SK-N-SH (cell line): ENCODE measurements at regions not wholly inside any gene's neighbourhood (a gene's known extent, or its start where the extent isn't known, plus 50 kb on each side); places are given as distances from the start of the nearest gene placed in this dataset.

Experiments
- CTCF ChIA-PET: fragments of 300-600, 350-600 bp; formaldehyde crosslinking; extraction: SDS; loops from one replicate; lab custom pipeline; 2021; lab: Yijun Ruan, JAX
- POLR2A ChIA-PET: fragments of 350-600 bp; sonication (Branson Sonifier 250); formaldehyde crosslinking; extraction: SDS; loops from one replicate; lab custom pipeline; 2020; ENCODE audit warnings: antibody characterized with exemption, inconsistent platforms; lab: Yijun Ruan, JAX
- DNase-seq: peaks from one replicate; pipeline ENCODE4 v3.0.0; 2012
- H2AFZ ChIP-seq: fragments of 200-600 bp; sonication (generic); 2 replicates; pipeline ENCODE4 v1.8.1; 2016; ENCODE audit warnings: antibody characterized with exemption, mild to moderate bottlenecking, low read depth
- H3F3A ChIP-seq: fragments of 200-600 bp; sonication (generic); replicated peaks from 2 replicates; pipeline ENCODE3; 2016; ENCODE audit warnings: antibody characterized with exemption, mild to moderate bottlenecking; ENCODE audit not compliant: insufficient read depth
- H3K27ac ChIP-seq, 2 experiments: fragments of 200-500 bp in 1 of 2; fragments of 200-600 bp in 1 of 2; sonication (Bioruptor generic) in 1 of 2; sonication (generic), shearing (Covaris generic) in 1 of 2; 2 replicates each; pipeline versions ENCODE4 v1.5.1 to v1.6.1; 2014 to 2016; ENCODE audit warnings: low read depth in 2 of 2, inconsistent platforms in 1 of 2, low read length in 1 of 2, mild to moderate bottlenecking in 1 of 2, mixed read lengths in 1 of 2
- H3K27me3 ChIP-seq: fragments of 200-600 bp; sonication (generic), shearing (Covaris generic); 2 replicates; pipeline ENCODE4 v1.6.1; 2016; ENCODE audit warnings: mixed run types; ENCODE audit not compliant: insufficient read depth
- H3K36me3 ChIP-seq, 2 experiments: fragments of 200-500 bp in 1 of 2; fragments of 200-600 bp in 1 of 2; sonication (Bioruptor generic) in 1 of 2; sonication (generic) in 1 of 2; replicated peaks in 1 of 2; 2 replicates each; pipeline versions ENCODE3 to v1.5.1; 2014 to 2016; ENCODE audit warnings: low read length in 1 of 2, mild to moderate bottlenecking in 1 of 2; ENCODE audit not compliant: insufficient read depth in 2 of 2, control insufficient read depth in 1 of 2
- H3K4me1 ChIP-seq, 2 experiments: fragments of 200-500 bp in 1 of 2; fragments of 200-600 bp in 1 of 2; sonication (Bioruptor generic) in 1 of 2; sonication (generic), shearing (Covaris generic) in 1 of 2; 2 replicates each; pipeline versions ENCODE4 v1.5.1 to v1.6.1; 2014 to 2016; ENCODE audit warnings: low read depth in 1 of 2, low read length in 1 of 2, mixed run types in 1 of 2; ENCODE audit not compliant: insufficient read depth in 2 of 2, control insufficient read depth in 1 of 2
- H3K4me2 ChIP-seq: fragments of 200-600 bp; sonication (generic), shearing (Covaris generic); 2 replicates; pipeline ENCODE4 v1.6.1; 2017; ENCODE audit warnings: mixed run types
- H3K4me3 ChIP-seq, 2 experiments: fragments of 200-500 bp in 1 of 2; fragments of 200-600 bp in 1 of 2; sonication (Bioruptor generic) in 1 of 2; sonication (generic), shearing (Covaris generic) in 1 of 2; 2 replicates each; pipeline versions ENCODE4 v1.5.1 to v1.8.1; 2014 to 2016; ENCODE audit warnings: low read depth in 2 of 2, inconsistent platforms in 1 of 2, low read length in 1 of 2, mild to moderate bottlenecking in 1 of 2, mixed read lengths in 1 of 2, moderate library complexity in 1 of 2
- H3K79me2 ChIP-seq: fragments of 200-600 bp; sonication (generic); 2 replicates; pipeline ENCODE4 v1.8.1; 2017; ENCODE audit warnings: mild to moderate bottlenecking; ENCODE audit not compliant: insufficient read depth
- H3K9ac ChIP-seq: fragments of 200-600 bp; sonication (generic); 2 replicates; pipeline ENCODE4 v1.6.1; 2017; ENCODE audit warnings: mixed run types
- H3K9me2 ChIP-seq: fragments of 200-600 bp; sonication (generic); 2 replicates; pipeline ENCODE4 v1.6.1; 2017; ENCODE audit warnings: mixed run types
- H3K9me3 ChIP-seq: fragments of 200-600 bp; sonication (generic); 2 replicates; pipeline ENCODE4 v1.6.1; 2017; ENCODE audit warnings: mixed run types, mild to moderate bottlenecking, moderate library complexity
- H4K20me1 ChIP-seq: fragments of 200-600 bp; sonication (generic); 2 replicates; pipeline ENCODE4 v1.6.1; 2017; ENCODE audit warnings: mild to moderate bottlenecking, mixed run types; ENCODE audit not compliant: insufficient read depth
- ELF1 ChIP-seq: IDR thresholded peaks from 2 replicates; pipeline ENCODE4 v1.4.0; 2012
- EP300 ChIP-seq, 2 experiments: IDR thresholded peaks; 2 replicates each; pipeline versions ENCODE4 v1.4.0 to v1.6.1; 2012; ENCODE audit warnings: borderline replicate concordance in 1 of 2, low read depth in 1 of 2, low read length in 1 of 2
- FOXM1 ChIP-seq: IDR thresholded peaks from 2 replicates; pipeline ENCODE4 v1.4.0; 2012; ENCODE audit warnings: low read depth, mild to moderate bottlenecking
- GABPA ChIP-seq: IDR thresholded peaks from 2 replicates; pipeline ENCODE4 v1.4.0; 2012; ENCODE audit warnings: low read depth, mild to moderate bottlenecking
- GATA2 ChIP-seq: sonication (generic); formaldehyde crosslinking; IDR thresholded peaks from 2 replicates; pipeline ENCODE4 v1.5.0; 2020; ENCODE audit warnings: mild to moderate bottlenecking, missing genetic modification reagents
- MEF2A ChIP-seq: IDR thresholded peaks from 2 replicates; pipeline ENCODE4 v1.4.0; 2012; ENCODE audit warnings: low read depth, borderline replicate concordance
- POLR2AphosphoS5 ChIP-seq: IDR thresholded peaks from 2 replicates; pipeline ENCODE4 v1.6.1; 2012; ENCODE audit warnings: low read depth, low read length
- RXRA ChIP-seq: IDR thresholded peaks from 2 replicates; pipeline ENCODE4 v1.4.0; 2012; ENCODE audit warnings: low read depth, mild to moderate bottlenecking, borderline replicate concordance
- TAF1 ChIP-seq: IDR thresholded peaks from 2 replicates; pipeline ENCODE4 v1.6.1; 2012; ENCODE audit warnings: low read depth, mild to moderate bottlenecking, low read length, moderate library complexity, borderline replicate concordance
- WGBS: methylation state at CpG from one replicate; pipeline ENCODE4 v1.1.6; 2017; ENCODE audit warnings: low lambda C conversion rate; 5-methylcytosine and 5-hydroxymethylcytosine counted together
- TF ChIP-seq, protein P1 (sequence below): IDR thresholded peaks from 2 replicates; pipeline ENCODE4 v1.4.0; 2012; ENCODE audit warnings: low read depth, borderline replicate concordance
- TF ChIP-seq, protein P2 (sequence below): fragments of 200-600 bp; sonication (generic); IDR thresholded peaks from 2 replicates; pipeline ENCODE4 v1.6.1; 2017; ENCODE audit warnings: antibody characterized with exemption, mild to moderate bottlenecking, moderate library complexity
- TF ChIP-seq, protein P3 (sequence below): IDR thresholded peaks from 2 replicates; pipeline ENCODE4; 2012
- TF ChIP-seq, protein P4 (sequence below): fragments of 150-350 bp; IDR thresholded peaks from 2 replicates; pipeline ENCODE4 v1.6.1; 2016; ENCODE audit warnings: mild to moderate bottlenecking, low read depth, low read length

DNA sequence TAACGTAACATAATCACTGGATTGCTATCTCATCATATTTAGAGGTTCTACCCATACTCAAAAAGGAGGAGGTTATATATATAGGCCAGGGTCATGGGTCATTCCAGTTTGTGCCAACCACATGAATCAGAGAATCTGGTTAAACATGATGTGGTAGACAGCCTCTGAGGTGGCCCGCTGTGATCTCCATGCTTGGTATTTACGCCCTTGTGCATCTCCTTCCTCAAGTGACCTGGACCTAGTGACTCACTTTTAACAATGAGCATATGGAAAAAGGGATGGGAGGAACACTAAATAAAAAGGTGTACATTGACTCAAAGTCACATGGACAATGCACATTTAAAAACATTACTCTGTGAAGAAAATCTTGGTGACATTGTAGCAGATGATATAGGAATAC is 77.7 kb upstream of the CTNND2 start:
- Histone ChIP-seq H3K36me3 (no peaks in the 10 kb centered on the region), H3K4me3 (no peak overlapping the region), H2AFZ (no peak overlapping the region), H3K9me2 (no peaks in the 10 kb centered on the region), H3K27me3 (no peaks in the 10 kb centered on the region), H3K4me1 (no peaks in the 10 kb centered on the region), H3K9ac (no peak overlapping the region), H3K9me3 (no peaks in the 10 kb centered on the region), H3K27ac (no peak overlapping the region), H3K79me2 (no peaks in the 10 kb centered on the region), H3K4me2 (no peak overlapping the region), H4K20me1 (no peaks in the 10 kb centered on the region), H3F3A (no peaks in the 10 kb centered on the region)
- no peak for DNase-seq
- ChIA-PET POLR2A (no interaction called here), CTCF (no interaction called here)
- WGBS, result 7% methylated on average over 3 of the region's 3 CpGs
- TF ChIP-seq POLR2AphosphoS5 (no peak), FOXM1 (no peak), GABPA (no peak), EP300 (IDR thresholded peaks at IDR 0.05; ENCODE audit: borderline replicate concordance in 1 of 2, low read depth in 1 of 2, low read length in 1 of 2) (no peak), TAF1 (no peak), MEF2A (no peak)
- TF ChIP-seq, protein P1, sequence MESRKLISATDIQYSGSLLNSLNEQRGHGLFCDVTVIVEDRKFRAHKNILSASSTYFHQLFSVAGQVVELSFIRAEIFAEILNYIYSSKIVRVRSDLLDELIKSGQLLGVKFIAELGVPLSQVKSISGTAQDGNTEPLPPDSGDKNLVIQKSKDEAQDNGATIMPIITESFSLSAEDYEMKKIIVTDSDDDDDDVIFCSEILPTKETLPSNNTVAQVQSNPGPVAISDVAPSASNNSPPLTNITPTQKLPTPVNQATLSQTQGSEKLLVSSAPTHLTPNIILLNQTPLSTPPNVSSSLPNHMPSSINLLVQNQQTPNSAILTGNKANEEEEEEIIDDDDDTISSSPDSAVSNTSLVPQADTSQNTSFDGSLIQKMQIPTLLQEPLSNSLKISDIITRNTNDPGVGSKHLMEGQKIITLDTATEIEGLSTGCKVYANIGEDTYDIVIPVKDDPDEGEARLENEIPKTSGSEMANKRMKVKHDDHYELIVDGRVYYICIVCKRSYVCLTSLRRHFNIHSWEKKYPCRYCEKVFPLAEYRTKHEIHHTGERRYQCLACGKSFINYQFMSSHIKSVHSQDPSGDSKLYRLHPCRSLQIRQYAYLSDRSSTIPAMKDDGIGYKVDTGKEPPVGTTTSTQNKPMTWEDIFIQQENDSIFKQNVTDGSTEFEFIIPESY, result no peak
- TF ChIP-seq, protein P2, sequence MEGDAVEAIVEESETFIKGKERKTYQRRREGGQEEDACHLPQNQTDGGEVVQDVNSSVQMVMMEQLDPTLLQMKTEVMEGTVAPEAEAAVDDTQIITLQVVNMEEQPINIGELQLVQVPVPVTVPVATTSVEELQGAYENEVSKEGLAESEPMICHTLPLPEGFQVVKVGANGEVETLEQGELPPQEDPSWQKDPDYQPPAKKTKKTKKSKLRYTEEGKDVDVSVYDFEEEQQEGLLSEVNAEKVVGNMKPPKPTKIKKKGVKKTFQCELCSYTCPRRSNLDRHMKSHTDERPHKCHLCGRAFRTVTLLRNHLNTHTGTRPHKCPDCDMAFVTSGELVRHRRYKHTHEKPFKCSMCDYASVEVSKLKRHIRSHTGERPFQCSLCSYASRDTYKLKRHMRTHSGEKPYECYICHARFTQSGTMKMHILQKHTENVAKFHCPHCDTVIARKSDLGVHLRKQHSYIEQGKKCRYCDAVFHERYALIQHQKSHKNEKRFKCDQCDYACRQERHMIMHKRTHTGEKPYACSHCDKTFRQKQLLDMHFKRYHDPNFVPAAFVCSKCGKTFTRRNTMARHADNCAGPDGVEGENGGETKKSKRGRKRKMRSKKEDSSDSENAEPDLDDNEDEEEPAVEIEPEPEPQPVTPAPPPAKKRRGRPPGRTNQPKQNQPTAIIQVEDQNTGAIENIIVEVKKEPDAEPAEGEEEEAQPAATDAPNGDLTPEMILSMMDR, result no peak
- TF ChIP-seq, protein P3, sequence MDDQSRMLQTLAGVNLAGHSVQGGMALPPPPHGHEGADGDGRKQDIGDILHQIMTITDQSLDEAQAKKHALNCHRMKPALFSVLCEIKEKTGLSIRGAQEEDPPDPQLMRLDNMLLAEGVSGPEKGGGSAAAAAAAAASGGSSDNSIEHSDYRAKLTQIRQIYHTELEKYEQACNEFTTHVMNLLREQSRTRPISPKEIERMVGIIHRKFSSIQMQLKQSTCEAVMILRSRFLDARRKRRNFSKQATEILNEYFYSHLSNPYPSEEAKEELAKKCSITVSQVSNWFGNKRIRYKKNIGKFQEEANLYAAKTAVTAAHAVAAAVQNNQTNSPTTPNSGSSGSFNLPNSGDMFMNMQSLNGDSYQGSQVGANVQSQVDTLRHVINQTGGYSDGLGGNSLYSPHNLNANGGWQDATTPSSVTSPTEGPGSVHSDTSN, result no peak
- TF ChIP-seq, protein P4, sequence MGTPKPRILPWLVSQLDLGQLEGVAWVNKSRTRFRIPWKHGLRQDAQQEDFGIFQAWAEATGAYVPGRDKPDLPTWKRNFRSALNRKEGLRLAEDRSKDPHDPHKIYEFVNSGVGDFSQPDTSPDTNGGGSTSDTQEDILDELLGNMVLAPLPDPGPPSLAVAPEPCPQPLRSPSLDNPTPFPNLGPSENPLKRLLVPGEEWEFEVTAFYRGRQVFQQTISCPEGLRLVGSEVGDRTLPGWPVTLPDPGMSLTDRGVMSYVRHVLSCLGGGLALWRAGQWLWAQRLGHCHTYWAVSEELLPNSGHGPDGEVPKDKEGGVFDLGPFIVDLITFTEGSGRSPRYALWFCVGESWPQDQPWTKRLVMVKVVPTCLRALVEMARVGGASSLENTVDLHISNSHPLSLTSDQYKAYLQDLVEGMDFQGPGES, result no peak

DNA sequence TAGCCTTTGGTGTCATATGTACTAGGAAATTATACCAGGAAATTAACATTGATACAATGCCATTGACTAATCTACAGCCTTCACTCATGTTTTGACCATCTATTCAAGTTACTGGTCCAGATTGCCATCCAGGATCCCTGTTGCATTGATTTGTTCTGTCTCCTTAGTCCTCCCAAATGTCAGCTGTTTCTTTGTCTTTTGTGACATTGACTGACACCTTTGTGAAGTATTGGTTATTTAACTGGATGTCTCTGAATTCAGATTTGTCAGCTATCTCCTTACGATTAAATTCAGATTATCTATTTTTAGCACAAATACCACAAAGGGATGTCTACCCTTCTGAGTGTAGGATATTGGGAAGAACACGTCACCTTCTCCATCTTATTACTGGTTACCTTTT is 73.7 kb upstream of the CTNND2 start:
- POLR2A ChIA-PET, result no interaction called here
- H4K20me1 ChIP-seq, result no peaks in the 10 kb centered on the region
- no peaks in the 10 kb centered on the region for H3K9me2 ChIP-seq
- no peaks in the 10 kb centered on the region for H3K79me2 ChIP-seq
- no peak overlapping the region for H2AFZ ChIP-seq
- no peaks in the 10 kb centered on the region for H3F3A ChIP-seq
- no peak overlapping the region for H3K27ac ChIP-seq
- no peak overlapping the region for H3K9ac ChIP-seq
- no peaks in the 10 kb centered on the region for H3K4me1 ChIP-seq
- TF ChIP-seq GATA2 (CRISPR knock-in tag), result no peak
- no peak for TF ChIP-seq ELF1
- TF ChIP-seq, protein P2, result no peak
- TF ChIP-seq TAF1, result no peak
- TF ChIP-seq, protein P3, result no peak
- no peak for TF ChIP-seq RXRA
- H3K4me3 ChIP-seq, result no peak overlapping the region
- no peak overlapping the region for H3K4me2 ChIP-seq
- CTCF ChIA-PET, result no interaction called here
- H3K9me3 ChIP-seq, result no peaks in the 10 kb centered on the region
- no peaks in the 10 kb centered on the region for H3K27me3 ChIP-seq
- no peaks in the 10 kb centered on the region for H3K36me3 ChIP-seq
- 9% methylated on average over 2 of the region's 2 CpGs for WGBS
- DNase-seq, result no peak
